NCI-H1694 (cell line): ENCODE measurements at regions not wholly inside any gene's neighbourhood (a gene's known extent, or its start where the extent isn't known, plus 50 kb on each side); places are given as distances from the start of the nearest gene placed in this dataset.
"Not testable (repeated sequence)": the region's sequence is repeated elsewhere in the genome, so short reads cannot be mapped to it uniquely, and the experiment has no call there.

Experiments used
- DNase-seq: peaks from one replicate; lab custom pipeline; 2025; lab: John Stamatoyannopoulos, UW

GRCh38 chr5:167858186-167858855 is 433.1 kb upstream of the WWC1 start:
- not testable (repeated sequence) for DNase-seq

GRCh38 chr5:167861129-167861927 is 430.1 kb upstream of the WWC1 start:
- DNase-seq, result no peak

DNA sequence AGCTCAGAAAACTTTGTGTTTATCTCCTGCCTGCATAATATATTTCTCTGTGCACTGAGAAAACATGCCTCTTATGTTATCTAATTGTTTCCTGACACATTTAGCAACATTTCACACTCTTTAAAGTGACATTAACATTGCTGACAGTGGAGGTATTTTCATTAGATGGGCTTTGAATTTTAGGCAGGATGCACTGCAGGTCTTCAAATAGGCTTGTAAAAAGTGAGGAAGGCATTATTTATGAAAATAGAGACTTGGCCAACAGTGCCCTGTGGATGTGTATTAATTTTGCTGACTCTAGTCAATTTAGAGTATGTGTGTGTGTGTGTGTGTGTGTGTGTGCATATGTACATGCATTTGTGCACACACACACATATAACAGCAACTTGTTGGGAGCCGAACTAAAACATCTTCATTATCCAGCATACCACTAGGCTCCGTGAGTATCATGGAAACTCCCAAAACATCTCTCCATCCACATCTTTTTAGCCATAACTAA is 429.5 kb upstream of the WWC1 start:
- DNase-seq, result no peak

DNA sequence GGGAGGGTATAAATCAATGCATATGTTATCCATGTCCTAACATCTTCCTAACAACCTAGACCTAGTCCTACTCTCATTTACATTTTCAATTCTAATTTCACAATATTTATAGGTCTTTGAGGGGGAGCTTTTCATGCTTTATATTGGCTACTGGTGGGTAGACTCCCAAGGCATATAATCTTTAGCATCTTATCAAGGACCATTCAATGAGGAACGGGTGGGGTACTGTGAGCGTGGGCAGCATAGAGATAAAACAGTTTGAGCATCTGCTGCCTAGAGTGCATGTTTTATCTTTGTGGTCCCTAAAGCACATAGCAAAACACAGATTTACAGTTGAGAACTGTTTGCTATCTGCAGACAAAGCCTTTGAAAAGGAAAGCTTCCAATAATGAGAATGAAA is 427.6 kb upstream of the WWC1 start:
- DNase-seq, result no peak

GRCh38 chr5:167864801-167865200 is 426.6 kb upstream of the WWC1 start:
- DNase-seq, result no peak

DNA sequence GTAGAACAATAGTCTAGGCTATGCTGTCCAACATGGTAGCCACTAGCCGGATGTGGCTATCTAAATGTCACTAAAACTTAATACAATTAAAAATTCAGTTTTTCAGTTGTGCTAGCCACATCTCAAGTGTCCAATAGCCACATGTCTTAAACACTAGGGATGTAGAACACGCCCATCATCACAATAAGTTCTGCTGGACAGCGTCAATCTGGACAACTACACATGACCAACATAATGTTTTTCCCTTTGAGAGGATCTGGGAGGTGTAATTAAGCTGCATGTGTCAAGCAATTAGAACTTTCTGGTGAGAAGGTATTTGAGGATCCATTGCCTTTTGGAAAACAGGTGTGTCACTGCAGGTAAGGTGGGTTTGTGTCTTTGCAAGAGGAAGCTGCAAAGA is 424.6 kb upstream of the WWC1 start:
- DNase-seq, result no peak

- no peak for DNase-seq
Observed at GRCh38 chr5:167867281-167867680, 424.2 kb upstream of the WWC1 start.

DNA sequence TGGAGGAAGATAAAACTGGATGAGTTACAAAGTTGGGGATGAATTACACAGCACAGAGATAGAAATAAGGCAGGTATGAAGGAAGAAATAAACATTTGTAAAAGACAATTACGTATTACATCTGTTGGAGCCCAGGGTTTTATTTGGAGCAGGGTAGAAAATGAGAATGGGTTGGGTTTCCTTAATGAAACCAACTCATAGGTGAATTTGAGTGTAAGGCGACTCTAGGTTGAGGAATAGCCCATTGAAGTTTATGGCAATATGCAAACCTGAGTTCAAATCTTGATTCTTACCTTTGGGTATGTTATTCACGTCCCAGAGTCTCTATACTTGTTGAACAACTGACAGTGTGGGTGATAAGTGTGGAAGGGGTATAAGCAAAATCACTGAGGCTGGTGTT is 422.3 kb upstream of the WWC1 start:
- no peak for DNase-seq

- DNase-seq, result no peak
Observed at GRCh38 chr5:167870055-167870454, 421.4 kb upstream of the WWC1 start.

GRCh38 chr5:167871091-167871490 is 420.4 kb upstream of the WWC1 start:
- no peak for DNase-seq

DNA sequence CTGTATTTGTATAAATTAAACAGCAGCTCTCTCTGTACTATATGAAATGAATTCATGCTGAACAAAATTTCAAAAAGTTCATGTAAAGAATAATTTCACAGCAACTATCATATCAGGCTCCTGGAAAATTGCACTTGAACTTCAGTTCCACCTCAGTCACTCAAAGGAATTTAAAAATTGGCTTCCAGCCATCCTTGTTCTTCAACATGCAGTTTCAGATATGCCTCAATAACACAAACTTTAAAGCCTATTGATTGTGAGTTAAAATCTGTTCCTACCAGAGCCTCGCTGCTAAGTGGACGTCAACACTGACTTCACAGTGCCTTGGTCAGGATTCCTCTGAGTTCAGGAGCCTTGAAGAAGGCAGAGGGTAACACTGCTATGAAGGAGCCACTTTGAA is 418.7 kb upstream of the WWC1 start:
- no peak for DNase-seq

DNA sequence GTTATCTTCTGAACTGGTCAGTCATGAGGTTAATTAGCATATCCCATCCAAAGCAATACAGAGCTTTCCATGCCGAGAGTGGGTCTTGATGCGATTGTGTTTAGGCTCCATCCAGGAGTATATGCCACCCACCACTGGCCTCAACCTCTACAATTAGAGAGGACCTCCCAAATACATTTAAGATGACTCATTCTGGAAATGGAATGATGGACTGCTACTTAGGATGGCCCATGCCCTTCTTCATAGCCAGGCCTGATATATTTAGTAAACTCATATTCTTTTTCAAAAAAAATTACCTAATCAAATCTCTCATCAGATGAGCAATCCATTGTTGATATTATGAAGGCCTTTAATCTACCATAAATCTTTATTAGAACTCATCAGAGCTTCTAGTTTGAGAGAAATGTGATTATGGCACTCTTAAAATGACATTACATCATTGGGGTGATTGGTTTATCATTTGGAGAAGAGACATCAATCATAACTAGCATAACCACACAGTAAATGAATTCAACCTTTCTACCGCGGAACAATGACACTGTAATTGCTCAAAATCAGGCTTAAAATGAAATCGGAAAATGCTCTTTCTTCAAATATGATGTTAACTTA is 414.2 kb upstream of the WWC1 start:
- DNase-seq, result no peak

GRCh38 chr5:167877924-167878323 is 413.5 kb upstream of the WWC1 start:
- DNase-seq, result no peak

DNA sequence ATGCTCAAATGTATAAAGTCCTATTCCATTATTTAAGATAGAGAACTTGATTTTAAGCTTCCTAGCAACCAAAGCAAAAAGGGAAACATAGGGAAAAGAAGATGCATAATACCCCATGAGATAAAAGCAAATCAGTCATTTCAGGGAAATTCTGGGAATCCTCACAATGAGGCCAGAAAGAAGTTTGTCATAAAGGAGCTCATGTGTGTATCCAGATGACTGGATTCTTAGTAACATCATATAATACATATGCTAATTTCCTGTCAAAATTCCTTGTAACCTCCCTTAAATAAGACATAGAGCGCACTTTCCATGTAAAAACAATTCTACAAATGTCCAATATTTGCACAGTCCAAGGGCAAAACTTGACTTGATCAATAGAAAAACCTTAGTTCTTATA is 411.0 kb upstream of the WWC1 start:
- DNase-seq, result no peak

DNA sequence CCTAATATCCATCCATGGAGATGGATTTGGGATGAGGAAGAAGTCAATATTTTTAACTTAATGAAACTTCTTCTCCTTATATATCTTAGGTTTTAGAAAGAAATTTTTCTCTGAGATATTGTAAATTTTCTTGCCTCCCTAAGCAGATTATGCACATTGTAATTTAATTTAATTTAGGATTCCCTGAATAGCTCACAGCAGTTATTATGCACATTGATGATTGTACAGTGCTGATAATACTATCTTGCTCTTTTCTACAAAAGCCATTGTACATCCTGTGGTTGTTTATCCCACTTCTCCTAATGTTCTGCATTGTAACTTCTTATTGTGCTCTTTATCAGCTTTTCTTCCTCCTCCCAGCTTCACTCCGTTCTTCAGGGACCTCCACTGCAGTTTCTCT is 410.4 kb upstream of the WWC1 start:
- DNase-seq, result no peak

GRCh38 chr5:167886196-167886595 is 405.2 kb upstream of the WWC1 start:
- no peak for DNase-seq

GRCh38 chr5:167888393-167888792 is 403.1 kb upstream of the WWC1 start:
- DNase-seq, result no peak

DNA sequence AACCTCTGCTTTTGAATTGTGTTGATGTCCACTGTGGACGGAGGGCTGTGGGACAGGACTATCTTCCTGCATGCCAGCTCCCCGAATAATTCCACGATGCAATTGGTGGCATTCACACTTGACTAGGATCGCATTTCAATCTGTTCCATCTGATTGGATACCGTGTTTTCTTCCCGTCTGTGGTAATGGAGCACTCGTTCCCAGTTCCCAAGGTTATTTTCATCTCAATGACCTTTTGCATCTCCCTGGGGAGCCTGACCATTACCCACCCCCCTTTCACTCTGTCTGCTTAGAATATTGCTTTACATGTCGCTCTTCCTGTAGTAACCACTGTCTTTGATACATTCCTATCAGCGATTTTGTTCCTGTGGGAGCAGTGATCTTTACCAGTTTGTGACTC is 402.2 kb upstream of the WWC1 start:
- no peak for DNase-seq

DNA sequence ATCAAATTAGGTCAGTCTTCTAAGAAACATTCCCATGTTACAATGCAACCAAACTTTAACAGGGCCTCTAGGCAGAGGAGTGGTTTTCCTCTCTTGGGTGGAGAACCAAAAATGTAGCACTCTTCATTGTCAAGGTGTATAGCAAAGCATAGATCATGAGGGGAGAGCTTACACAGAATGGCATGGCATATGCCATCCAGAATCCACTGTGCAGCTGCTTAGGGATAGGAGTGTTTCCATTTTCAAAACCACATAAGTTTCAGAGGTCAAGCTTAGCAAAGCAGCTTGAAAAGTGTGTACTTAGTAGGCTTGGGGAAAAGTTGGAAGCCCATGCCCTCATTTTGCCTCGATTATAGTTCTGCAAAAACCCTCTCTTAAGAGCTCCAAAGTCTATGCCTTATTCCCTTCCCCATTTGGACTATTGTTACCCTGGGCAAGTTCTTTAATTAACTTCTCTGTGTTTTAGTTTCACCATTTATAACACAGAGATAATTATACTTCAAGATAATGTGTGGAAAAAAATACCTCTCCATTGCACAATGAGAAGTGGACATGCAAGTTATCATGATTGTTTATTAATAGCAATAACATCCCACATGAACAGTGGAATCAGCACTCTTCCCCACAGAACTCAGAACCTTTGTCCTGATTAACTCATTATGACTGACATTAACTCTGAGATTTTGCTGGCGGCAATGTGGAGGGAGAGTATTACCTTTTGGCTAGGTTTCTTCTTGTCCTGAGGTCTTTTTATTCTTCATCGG is 398.9 kb upstream of the WWC1 start:
- DNase-seq, result no peak

DNA sequence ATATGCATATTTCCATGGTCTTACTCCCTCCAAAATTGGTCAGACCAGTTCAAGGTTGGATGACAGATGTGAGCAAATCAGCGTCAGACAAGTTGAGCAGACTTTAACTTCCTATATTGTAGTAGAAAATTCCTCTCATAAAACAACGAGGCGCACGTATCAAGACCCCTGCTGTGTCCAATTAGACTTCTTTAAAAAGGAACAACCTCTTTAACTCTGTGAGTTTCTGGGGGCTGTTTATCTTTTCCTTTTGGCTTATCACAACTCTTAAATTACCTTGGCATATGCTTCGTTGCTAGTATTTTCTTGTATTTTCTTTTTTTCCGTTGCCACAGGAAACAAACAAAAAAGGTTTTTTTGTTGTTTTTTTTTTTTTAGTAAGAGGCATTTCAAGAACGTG is 398.2 kb upstream of the WWC1 start:
- no peak for DNase-seq

GRCh38 chr5:167894631-167895472 is 396.6 kb upstream of the WWC1 start:
- DNase-seq, result no peak
